ENCODE measurements at regions not wholly inside any gene's neighbourhood (a gene's known extent, or its start where the extent isn't known, plus 50 kb on each side); places are given as distances from the start of the nearest gene placed in this dataset.
"Not testable (repeated sequence)": the region's sequence is repeated elsewhere in the genome, so short reads cannot be mapped to it uniquely, and the experiment has no call there.

DNA sequence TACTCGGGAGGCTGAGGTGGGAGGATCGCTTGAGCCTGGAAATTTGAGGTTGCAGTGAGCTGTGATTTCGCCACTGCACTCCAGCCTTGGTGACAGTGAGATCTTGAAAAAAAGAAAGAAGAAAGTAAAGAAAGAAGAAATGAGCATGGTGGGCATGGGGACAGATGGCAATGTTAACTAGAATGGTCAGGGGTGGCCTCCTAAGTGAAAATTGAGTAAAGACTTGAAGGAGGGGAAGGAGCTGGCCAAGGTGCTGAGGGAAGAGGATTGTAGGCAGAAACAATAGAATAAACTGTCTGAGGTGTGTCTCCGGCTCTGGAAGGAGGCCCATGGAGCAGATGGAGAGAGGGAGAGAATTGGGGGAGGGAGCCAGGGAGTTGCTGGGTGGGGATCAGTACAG is 60.1 kb upstream of the METTL14 start:
- H3K56ac ChIP-seq (ENCODE audit: extremely low read depth, insufficient read depth, low read length); H3K14ac ChIP-seq (replicated peaks; ENCODE audit: low read depth, low read length); H2AK9ac ChIP-seq (replicated peaks; ENCODE audit: low read depth, low read length, poor library complexity); H3K9me1 ChIP-seq (ENCODE audit: insufficient read depth, low read length); in situ Hi-C loops (cut with MboI; ENCODE audit: low sequenced_read_pairs); H3K4ac ChIP-seq (ENCODE audit: low read depth, low read length); ATAC-seq (ENCODE audit: low read depth); H3K36me3 ChIP-seq (ENCODE audit: control insufficient read depth, insufficient read depth, low read length); DNase-seq; H2BK120ac ChIP-seq (ENCODE audit: low read depth, low read length); H2BK20ac ChIP-seq (ENCODE audit: low read depth, low read length); H4K5ac ChIP-seq (ENCODE audit: low read depth, low read length); H2BK15ac ChIP-seq (ENCODE audit: low read depth, low read length); dilution Hi-C loops (cut with HindIII; ENCODE audit: low sequenced_read_pairs, unreplicated experiment); H3K27ac ChIP-seq (ENCODE audit: insufficient read depth, low read length); CTCF ChIA-PET; H3K27me3 ChIP-seq (ENCODE audit: control insufficient read depth, insufficient read depth, low read length); H3K9me3 ChIP-seq (ENCODE audit: control insufficient read depth, insufficient read depth, low read length); H3K18ac ChIP-seq (ENCODE audit: low read depth, low read length); H4K91ac ChIP-seq (ENCODE audit: insufficient read depth, low read depth, low read length); H3K23ac ChIP-seq (ENCODE audit: low read depth, low read length); POLR2A ChIA-PET (ENCODE audit: unreplicated experiment); BruUV-seq (replicated peaks); H3K79me1 ChIP-seq (ENCODE audit: low read depth in 1 of 2, low read length in 2 of 2); H4K8ac ChIP-seq (ENCODE audit: low read depth in 2 of 2, low read length in 2 of 2); H3K4me1 ChIP-seq (ENCODE audit: control insufficient read depth, insufficient read depth, low read length); intact Hi-C loops (cut with micrococcal nuclease); H3K4me2 ChIP-seq (ENCODE audit: low read depth, low read length); H3K9ac ChIP-seq (ENCODE audit: low read depth, low read length); H2AFZ ChIP-seq (replicated peaks; ENCODE audit: low read length, poor library complexity); H2AK5ac ChIP-seq (ENCODE audit: low read depth, low read length); H4K20me1 ChIP-seq (ENCODE audit: insufficient read depth, low read length); H2BK5ac ChIP-seq (ENCODE audit: low read depth, low read length, poor library complexity, severe bottlenecking); H3K4me3 ChIP-seq (ENCODE audit: insufficient read depth, low read depth, low read length): not testable (repeated sequence)
- WGBS, 2 experiments (ENCODE audit: extremely low coverage in 2 of 2, insufficient read length in 1 of 2), result no CpG with 5 or more reads among the region's 4 CpGs

Data from IMR-90 (cell line).